H9 (cell line): ENCODE measurements at regions not wholly inside any gene's neighbourhood (a gene's known extent, or its start where the extent isn't known, plus 50 kb on each side); places are given as distances from the start of the nearest gene placed in this dataset.
A peak's percentile ranks its signal among the peaks of the same experiment; 100 is the strongest.

Source experiments
- DNase-seq: peaks from one replicate; pipeline ENCODE4 v3.0.0-alpha.2; 2017
- H2AFZ ChIP-seq: one replicate; pipeline ENCODE4 v1.6.1; 2013; ENCODE audit warnings: mild to moderate bottlenecking, low read length, control low read depth, moderate library complexity
- H2AK5ac ChIP-seq: 2 replicates; pipeline ENCODE4 v1.6.1; 2013; ENCODE audit warnings: low read length, control low read depth, mixed read lengths; ENCODE audit not compliant: insufficient read length
- H2BK120ac ChIP-seq: one replicate; pipeline ENCODE4 v1.6.1; 2013; ENCODE audit warnings: low read depth, mild to moderate bottlenecking, low read length, control low read depth, inconsistent platforms; ENCODE audit not compliant: poor library complexity, severe bottlenecking
- H2BK12ac ChIP-seq: 2 replicates; pipeline ENCODE4 v1.6.1; 2013; ENCODE audit warnings: low read length, control low read depth, mixed read lengths, low read depth; ENCODE audit not compliant: insufficient read length
- H2BK15ac ChIP-seq: 2 replicates; pipeline ENCODE4 v1.6.1; 2013; ENCODE audit warnings: low read depth, low read length, control low read depth
- H2BK20ac ChIP-seq: one replicate; pipeline ENCODE4 v1.6.1; 2013; ENCODE audit warnings: low read depth, mild to moderate bottlenecking, low read length, control low read depth, inconsistent platforms; ENCODE audit not compliant: poor library complexity, severe bottlenecking
- H2BK5ac ChIP-seq: 2 replicates; pipeline ENCODE4 v1.6.1; 2013; ENCODE audit warnings: low read length, control low read depth, mixed read lengths; ENCODE audit not compliant: insufficient read length
- H3K14ac ChIP-seq: 2 replicates; pipeline ENCODE4 v1.6.1; 2013; ENCODE audit warnings: low read length, control low read depth; ENCODE audit not compliant: insufficient read depth
- H3K18ac ChIP-seq: 2 replicates; pipeline ENCODE4 v1.6.1; 2013; ENCODE audit warnings: low read depth, mild to moderate bottlenecking, mixed read lengths, low read length, control low read depth; ENCODE audit not compliant: insufficient read length
- H3K23ac ChIP-seq: 2 replicates; pipeline ENCODE4 v1.6.1; 2013; ENCODE audit warnings: low read length, control low read depth, mixed read lengths, low read depth; ENCODE audit not compliant: insufficient read length
- H3K23me2 ChIP-seq: 2 replicates; pipeline ENCODE4 v1.6.1; 2013; ENCODE audit warnings: low read depth, mild to moderate bottlenecking, mixed read lengths, low read length, control low read depth; ENCODE audit not compliant: insufficient read length, poor library complexity, severe bottlenecking
- H3K27ac ChIP-seq: 2 replicates; pipeline ENCODE4 v1.5.1; 2013; ENCODE audit warnings: low read length, control low read depth, mixed read lengths, low read depth; ENCODE audit not compliant: insufficient read length
- H3K27me3 ChIP-seq: 2 replicates; pipeline ENCODE4 v1.6.1; 2013; ENCODE audit warnings: low read length, control low read depth, inconsistent platforms; ENCODE audit not compliant: insufficient read depth
- H3K4ac ChIP-seq: 2 replicates; pipeline ENCODE4 v1.6.1; 2013; ENCODE audit warnings: low read depth, mild to moderate bottlenecking, control low read depth, inconsistent platforms, low read length, moderate library complexity
- H3K4me1 ChIP-seq: 2 replicates; pipeline ENCODE4 v1.6.1; 2013; ENCODE audit warnings: low read length, control low read depth, inconsistent platforms; ENCODE audit not compliant: insufficient read depth
- H3K4me2 ChIP-seq: 2 replicates; pipeline ENCODE4 v1.6.1; 2013; ENCODE audit warnings: low read length, control low read depth, mixed read lengths; ENCODE audit not compliant: insufficient read length, insufficient read depth
- H3K56ac ChIP-seq: 2 replicates; pipeline ENCODE4 v1.6.1; 2013; ENCODE audit warnings: low read depth, mild to moderate bottlenecking, mixed read lengths, low read length, control low read depth; ENCODE audit not compliant: insufficient read length
- H3K79me1 ChIP-seq: 2 replicates; pipeline ENCODE4 v1.6.1; 2013; ENCODE audit warnings: low read depth, mild to moderate bottlenecking, moderate library complexity, low read length, control low read depth, inconsistent platforms; ENCODE audit not compliant: insufficient read depth, poor library complexity, severe bottlenecking
- H3K79me2 ChIP-seq: 2 replicates; pipeline ENCODE4 v1.6.1; 2013; ENCODE audit warnings: low read length, control low read depth, inconsistent platforms; ENCODE audit not compliant: insufficient read depth
- H3K9ac ChIP-seq: 2 replicates; pipeline ENCODE4 v1.6.1; 2013; ENCODE audit warnings: low read length, control low read depth, mixed read lengths; ENCODE audit not compliant: insufficient read length; ENCODE audit errors: extremely low read depth
- H3K9me3 ChIP-seq: one replicate; pipeline ENCODE4 v1.6.1; 2013; ENCODE audit warnings: low read depth, low read length, inconsistent platforms; ENCODE audit not compliant: control insufficient read depth
- H3T11ph ChIP-seq: one replicate; pipeline ENCODE4 v1.6.1; 2013; ENCODE audit warnings: mild to moderate bottlenecking, low read length, control low read depth, inconsistent platforms
- H4K20me1 ChIP-seq: one replicate; pipeline ENCODE4 v1.6.1; 2013; ENCODE audit not compliant: control insufficient read depth, insufficient read length, insufficient read depth
- H4K5ac ChIP-seq: 2 replicates; pipeline ENCODE4 v1.6.1; 2013; ENCODE audit warnings: low read depth, mild to moderate bottlenecking, mixed read lengths, low read length, control low read depth; ENCODE audit not compliant: insufficient read length
- H4K8ac ChIP-seq: replicated peaks from 2 replicates; pipeline ENCODE4 v1.6.1; 2013; ENCODE audit warnings: low read length, control low read depth, mixed read lengths, low read depth; ENCODE audit not compliant: insufficient read length
- H4K91ac ChIP-seq: 2 replicates; pipeline ENCODE4 v1.6.1; 2013; ENCODE audit warnings: low read depth, mild to moderate bottlenecking, moderate library complexity, mixed read lengths, low read length, control low read depth; ENCODE audit not compliant: insufficient read length
- H3K27ac Mint-ChIP-seq, 3 experiments: 2 replicates in 2 of 3; 3 replicates in 1 of 3; pipeline ENCODE4 v1.8.0; 2020 to 2021; ENCODE audit warnings: mixed read lengths in 3 of 3, mild to moderate bottlenecking in 1 of 3, moderate library complexity in 1 of 3
- H3K27me3 Mint-ChIP-seq: 2 replicates; pipeline ENCODE4 v1.8.0; 2021; ENCODE audit warnings: low read depth, mild to moderate bottlenecking, moderate library complexity, mixed read lengths
- H3K36me3 Mint-ChIP-seq, 3 experiments: 2 replicates in 2 of 3; 3 replicates in 1 of 3; pipeline ENCODE4 v1.8.0; 2020 to 2021; ENCODE audit warnings: low read depth in 3 of 3, mixed read lengths in 3 of 3; ENCODE audit not compliant: insufficient read depth in 1 of 3
- H3K4me1 Mint-ChIP-seq, 2 experiments: 2 replicates each; pipeline ENCODE4 v1.8.0; 2020; ENCODE audit warnings: mixed read lengths in 2 of 2
- H3K4me3 Mint-ChIP-seq, 2 experiments: 2 replicates in 1 of 2; 3 replicates in 1 of 2; pipeline ENCODE4 v1.8.0; 2020 to 2021; ENCODE audit warnings: mild to moderate bottlenecking in 2 of 2, mixed read lengths in 2 of 2, moderate library complexity in 1 of 2
- H3K9me3 Mint-ChIP-seq, 2 experiments: 2 replicates in 1 of 2; 3 replicates in 1 of 2; pipeline ENCODE4 v1.8.0; 2020; ENCODE audit warnings: mild to moderate bottlenecking in 2 of 2, mixed read lengths in 2 of 2, moderate library complexity in 1 of 2
- CTCF ChIP-seq: fragments of 200-600 bp; sonication (generic); conservative IDR thresholded peaks from 3 replicates; pipeline ENCODE4 v1.8.0; 2021; ENCODE audit warnings: antibody characterized with exemption, mild to moderate bottlenecking
- WGBS: extraction: QIAGEN DNeasy Blood & Tissue Kit; methylation state at CpG from one replicate; pipeline ENCODE4 v1.1.7; 2013; ENCODE audit warnings: missing lambda C conversion rate, low lambda C conversion rate, mixed read lengths; ENCODE audit not compliant: insufficient read length; ENCODE audit errors: extremely low coverage; 5-methylcytosine and 5-hydroxymethylcytosine counted together

DNA sequence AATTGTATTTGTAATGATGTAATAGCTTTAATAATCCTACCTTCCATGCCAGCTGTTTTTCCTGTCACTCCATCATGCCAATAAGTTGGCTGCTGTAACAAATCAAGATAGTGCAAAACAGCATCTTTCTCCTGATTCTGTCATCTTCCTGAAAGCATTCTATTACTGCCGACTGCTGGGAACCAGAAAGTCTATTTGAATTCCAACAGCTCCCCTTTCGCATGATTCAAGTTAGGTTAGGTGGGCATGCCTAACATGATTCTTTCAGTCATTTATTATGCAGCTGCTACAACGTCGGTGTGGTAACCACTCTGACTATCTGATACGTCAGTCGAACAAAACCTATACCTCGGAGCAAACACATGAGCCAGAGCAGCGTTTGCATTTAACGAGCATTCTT lies 127.9 kb upstream of the DMD start:
- Histone ChIP-seq H3K18ac (no peak overlapping the region), H2AK5ac (no peak overlapping the region), H3K4me2 (no peak overlapping the region), H4K5ac (no peak overlapping the region), H2BK5ac (no peak overlapping the region), H3K27me3 (no peaks in the 10 kb centered on the region), H2BK20ac (no peak overlapping the region), H2BK12ac (no peak overlapping the region), H3K9me3 (no peaks in the 10 kb centered on the region), H2AFZ (no peak overlapping the region), H3T11ph (no peak overlapping the region), H4K20me1 (no peaks in the 10 kb centered on the region), H3K23me2 (no peaks in the 10 kb centered on the region), H4K91ac (no peak overlapping the region), H3K79me2 (no peaks in the 10 kb centered on the region), H2BK120ac (no peak overlapping the region), H3K4me1 (no peaks in the 10 kb centered on the region; the same call in 1 of the 2 replicates), H3K14ac (no peak overlapping the region), H3K23ac (no peak overlapping the region), H4K8ac (no peak overlapping the region), H3K27ac (no peak overlapping the region), H2BK15ac (no peak overlapping the region), H3K56ac (no peak overlapping the region), H3K9ac (no peak overlapping the region), H3K79me1 (no peaks in the 10 kb centered on the region), H3K4ac (no peak overlapping the region)
- H3K36me3 Mint-ChIP-seq = no peaks in the 10 kb centered on the region
- peaks cover 0 to 11% of the 10 kb centered on the region in 2 experiments; a peak in 4 of 5 replicates for H3K9me3 Mint-ChIP-seq
- H3K27me3 Mint-ChIP-seq = no peaks in the 10 kb centered on the region
- H3K4me3 Mint-ChIP-seq = no peak overlapping the region
- peaks cover 12% of the 10 kb centered on the region in 2 experiments for H3K4me1 Mint-ChIP-seq
- DNase-seq = peak; percentile 24
- no CpG with 5 or more reads among the region's 9 CpGs for WGBS
- TF ChIP-seq CTCF = no peak
- H3K27ac Mint-ChIP-seq = no peak overlapping the region
